A549 (cell line): ENCODE measurements at regions not wholly inside any gene's neighbourhood (a gene's known extent, or its start where the extent isn't known, plus 50 kb on each side); places are given as distances from the start of the nearest gene placed in this dataset.
"Not testable (repeated sequence)": the region's sequence is repeated elsewhere in the genome, so short reads cannot be mapped to it uniquely, and the experiment has no call there.

Experiments
- ATAC-seq, 2 experiments: fragments of 200-7000 bp in 1 of 2; fragments of >200 bp in 1 of 2; cut with Nextera tagmentation in 1 of 2; cut with Tn5 transposase in 1 of 2; 3 replicates each; pipeline versions ENCODE4 v1.8.0 to v1.9.1; 2018 to 2020; ENCODE audit warnings: mild to moderate bottlenecking in 1 of 2, moderate library complexity in 1 of 2
- CTCF ChIA-PET: fragments of 300-600 bp; sonication (Branson Sonifier 250); formaldehyde crosslinking; extraction: SDS; loops from one replicate; lab custom pipeline; 2021; ENCODE audit warnings: antibody characterized with exemption, inconsistent platforms; lab: Yijun Ruan, JAX
- POLR2A ChIA-PET: fragments of 350-600 bp; formaldehyde crosslinking; extraction: SDS; loops from one replicate; lab custom pipeline; 2021; ENCODE audit warnings: antibody characterized with exemption, inconsistent platforms; lab: Yijun Ruan, JAX
- DNase-seq, 2 experiments: peaks; one replicate each; pipeline versions ENCODE4 v3.0.0 to v3.0.0-alpha.2; 2011 to 2016; ENCODE audit warnings: low read depth in 1 of 2, low spot score in 1 of 2
- FAIRE-seq: peaks from 2 replicates; lab custom pipeline; 2011; peaks lifted over from hg19 to GRCh38; lab: Jason Lieb, UNC
- H3K27ac ChIP-seq, 2 experiments: fragments of >200 bp; sonication (Bioruptor Twin); formaldehyde crosslinking; 3 replicates each; pipeline ENCODE4 v1.5.1; 2016 to 2017
- H3K4me1 ChIP-seq: fragments of >200 bp; sonication (Bioruptor Twin); formaldehyde crosslinking; 3 replicates; pipeline ENCODE4 v1.6.1; 2016
- H3K4me2 ChIP-seq: fragments of >200 bp; sonication (Bioruptor Twin); formaldehyde crosslinking; 3 replicates; pipeline ENCODE4 v1.6.1; 2016
- H3K4me3 ChIP-seq: fragments of >200 bp; sonication (Bioruptor Twin); formaldehyde crosslinking; 3 replicates; pipeline ENCODE4 v1.5.1; 2016
- H3K9me3 ChIP-seq: fragments of >200 bp; sonication (Bioruptor Twin); formaldehyde crosslinking; 3 replicates; pipeline ENCODE4 v1.6.1; 2016
- WGBS: methylation state at CpG from one replicate; pipeline ENCODE4 v1.1.6; 2017; ENCODE audit errors: missing lambda C conversion rate; 5-methylcytosine and 5-hydroxymethylcytosine counted together

DNA sequence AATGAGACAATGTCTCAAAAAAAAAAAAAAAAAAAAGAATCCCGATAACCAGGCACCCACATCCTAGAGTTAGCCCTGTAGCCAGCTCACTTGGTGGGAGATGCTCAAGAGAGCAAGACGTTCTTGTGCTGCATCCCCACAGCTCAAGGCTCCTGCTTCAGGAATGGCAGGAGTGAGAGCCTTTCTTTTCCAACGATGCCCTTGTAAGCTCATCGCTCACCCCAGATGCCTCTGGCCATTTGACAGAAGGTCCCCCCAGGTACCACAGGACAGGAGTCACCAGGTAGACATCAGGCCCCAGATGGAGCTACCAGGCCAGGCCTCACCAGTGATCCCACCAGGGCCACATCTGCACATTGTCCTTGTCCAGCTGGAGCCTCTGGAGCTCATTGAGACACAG lies 385.5 kb upstream of the TPTE start:
- CTCF ChIA-PET, DNase-seq, H3K4me2 ChIP-seq, ATAC-seq, H3K4me1 ChIP-seq, H3K9me3 ChIP-seq, H3K4me3 ChIP-seq, FAIRE-seq, POLR2A ChIA-PET, H3K27ac ChIP-seq: not testable (repeated sequence)
- 31% methylated on average over 4 of the region's 4 CpGs for WGBS

- CTCF ChIA-PET, DNase-seq, H3K4me3 ChIP-seq, H3K27ac ChIP-seq, POLR2A ChIA-PET, H3K9me3 ChIP-seq, ATAC-seq, H3K4me2 ChIP-seq, FAIRE-seq, H3K4me1 ChIP-seq: not testable (repeated sequence)
- 0% methylated on average over 3 of the region's 3 CpGs for whole genome bisulfite sequencing
Measured at GRCh38 chr21:10154178-10154577, 367.2 kb upstream of the TPTE start.
